Stomach (tissue), 8 donors: ENCODE measurements at regions not wholly inside any gene's neighbourhood (a gene's known extent, or its start where the extent isn't known, plus 50 kb on each side); places are given as distances from the start of the nearest gene placed in this dataset.

ENCODE experiments used
- DNase-seq, 2 donors: peaks; one replicate each; pipeline versions ENCODE4 v3.0.0 to v3.0.0-alpha.2; 2013 to 2019
- H3K27ac ChIP-seq, 5 donors: fragments of 200-600 bp in 4 of 5; sonication (generic) in 4 of 5; one replicate each; pipeline ENCODE4 v1.5.1; 2013 to 2019; ENCODE audit warnings: mild to moderate bottlenecking in 1 of 5, moderate library complexity in 1 of 5
- H3K27me3 ChIP-seq, 3 donors: fragments of 200-600 bp; sonication (generic); one replicate each; pipeline ENCODE4 v1.5.1; 2017 to 2019; ENCODE audit warnings: mixed run types in 1 of 3
- H3K36me3 ChIP-seq, 4 donors: fragments of 200-600 bp; sonication (generic); 1 replicate in 3 of 4; 2 replicates in 1 of 4; pipeline ENCODE4 v1.5.1; 2016 to 2019
- H3K4me1 ChIP-seq, 4 donors: fragments of 200-600 bp; sonication (generic); one replicate each; pipeline ENCODE4 v1.5.1; 2016 to 2019
- H3K4me3 ChIP-seq, 4 donors: fragments of 200-600 bp; sonication (generic) in 3 of 4; one replicate each; pipeline ENCODE4 v1.5.1; 2016 to 2019; ENCODE audit warnings: mild to moderate bottlenecking in 1 of 4
- H3K9me3 ChIP-seq, 4 donors: fragments of 200-600 bp; sonication (generic); one replicate each; pipeline ENCODE4 v1.5.1; 2016 to 2019
- EP300 ChIP-seq: sonication (generic); formaldehyde crosslinking; IDR thresholded peaks from one replicate; pipeline ENCODE4 v1.6.1; 2017; ENCODE audit warnings: antibody characterized with exemption
- POLR2A ChIP-seq, 4 donors: fragments of 450-650 bp; IDR thresholded peaks; one replicate each; pipeline ENCODE4 v1.6.1; 2016; ENCODE audit warnings: antibody characterized with exemption in 4 of 4, control low read depth in 2 of 4, mild to moderate bottlenecking in 1 of 4, moderate library complexity in 1 of 4
- POLR2AphosphoS5 ChIP-seq, 3 donors: sonication (generic); formaldehyde crosslinking; IDR thresholded peaks; one replicate each; pipeline ENCODE4 v1.6.1; 2016; ENCODE audit warnings: antibody characterized with exemption in 3 of 3
- WGBS, 5 donors: extraction: QIAGEN DNeasy Blood & Tissue Kit in 3 of 5; methylation state at CpG; one replicate each; pipeline versions ENCODE4 v1.1.5 to v1.1.7; 2013 to 2018; 5-methylcytosine and 5-hydroxymethylcytosine counted together
- intact Hi-C: fragments of 100-400 bp; cut with DNase I; formaldehyde crosslinking; loops from one replicate; pipeline ENCODE4 v1.15.1; 2023; ENCODE audit warnings: low total_unique reads
- TF ChIP-seq, protein P1 (sequence below), 7 experiments: fragments of 450-650 bp in 4 of 7; fragments of 200-600 bp in 3 of 7; sonication (generic) in 3 of 7; IDR thresholded peaks; one replicate each; pipeline ENCODE4 v1.5.1; 2016 to 2019; ENCODE audit warnings: antibody characterized with exemption in 7 of 7, control low read depth in 2 of 7, mild to moderate bottlenecking in 1 of 7
- donor health status: healthy with polysubstance abuse.
- donor health status: Bipolar disorder and iron deficiency.
- donor health status: healthy.

DNA sequence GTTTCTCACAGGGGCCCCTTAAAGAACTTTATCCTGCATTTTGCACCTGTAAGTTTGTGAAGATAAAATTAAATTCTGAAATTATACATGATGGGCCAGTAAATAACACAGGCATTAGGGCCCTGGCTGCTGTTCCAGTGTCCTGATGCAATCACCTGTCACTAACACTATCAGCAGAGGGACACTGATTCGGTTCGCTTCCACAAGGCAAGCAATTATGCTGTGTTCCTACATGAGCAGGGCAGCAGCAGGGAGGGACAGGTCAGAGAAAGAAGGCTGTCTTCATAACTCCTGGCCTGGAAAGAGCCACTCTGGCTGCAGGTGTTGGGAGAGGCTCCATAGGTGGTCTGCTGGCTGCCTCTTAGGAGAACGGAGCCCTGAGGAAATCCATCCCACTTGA lies 487.3 kb downstream of the MID1IP1 start:
- 70 to 98% (median 93%) methylated on average over 2 to 3 of the region's 3 CpGs for WGBS, 5 donors
- TF ChIP-seq, protein P1, sequence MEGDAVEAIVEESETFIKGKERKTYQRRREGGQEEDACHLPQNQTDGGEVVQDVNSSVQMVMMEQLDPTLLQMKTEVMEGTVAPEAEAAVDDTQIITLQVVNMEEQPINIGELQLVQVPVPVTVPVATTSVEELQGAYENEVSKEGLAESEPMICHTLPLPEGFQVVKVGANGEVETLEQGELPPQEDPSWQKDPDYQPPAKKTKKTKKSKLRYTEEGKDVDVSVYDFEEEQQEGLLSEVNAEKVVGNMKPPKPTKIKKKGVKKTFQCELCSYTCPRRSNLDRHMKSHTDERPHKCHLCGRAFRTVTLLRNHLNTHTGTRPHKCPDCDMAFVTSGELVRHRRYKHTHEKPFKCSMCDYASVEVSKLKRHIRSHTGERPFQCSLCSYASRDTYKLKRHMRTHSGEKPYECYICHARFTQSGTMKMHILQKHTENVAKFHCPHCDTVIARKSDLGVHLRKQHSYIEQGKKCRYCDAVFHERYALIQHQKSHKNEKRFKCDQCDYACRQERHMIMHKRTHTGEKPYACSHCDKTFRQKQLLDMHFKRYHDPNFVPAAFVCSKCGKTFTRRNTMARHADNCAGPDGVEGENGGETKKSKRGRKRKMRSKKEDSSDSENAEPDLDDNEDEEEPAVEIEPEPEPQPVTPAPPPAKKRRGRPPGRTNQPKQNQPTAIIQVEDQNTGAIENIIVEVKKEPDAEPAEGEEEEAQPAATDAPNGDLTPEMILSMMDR (IDR thresholded peaks at IDR 0.05) = no peak
- TF ChIP-seq POLR2A (IDR thresholded peaks at IDR 0.05) = no peak
- no peak for TF ChIP-seq EP300
- TF ChIP-seq POLR2AphosphoS5 (IDR thresholded peaks at IDR 0.05) = no peak
- Histone ChIP-seq H3K4me3 (no peak overlapping the region), H3K36me3 (no peaks in the 10 kb centered on the region), H3K4me1 (no peaks in the 10 kb centered on the region), H3K9me3 (peaks cover 0 to 12% (median 3%) of the 10 kb centered on the region in 4 donors), H3K27ac (no peak overlapping the region), H3K27me3 (no peaks in the 10 kb centered on the region)
- DNase-seq = no peak
- intact Hi-C loops = no loop called here

DNA sequence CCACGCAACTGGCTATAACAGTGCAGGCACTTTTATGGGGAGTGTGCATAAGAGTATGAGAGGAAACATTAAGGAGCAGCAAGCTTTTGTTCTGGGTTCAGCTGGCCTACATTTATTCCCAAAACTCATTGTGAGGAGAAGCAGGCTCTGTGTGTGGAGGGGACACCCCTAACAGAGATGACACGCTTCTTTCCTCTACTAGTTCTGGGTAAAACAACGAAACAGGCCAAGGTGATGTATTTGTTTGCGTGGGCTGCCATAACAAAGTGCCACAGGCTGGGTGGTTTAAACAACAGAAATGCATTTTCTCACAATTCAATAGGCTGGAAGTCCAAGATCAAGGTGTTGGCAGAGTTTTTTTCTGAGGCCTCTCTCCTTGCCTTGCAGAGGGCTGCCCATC lies 488.6 kb downstream of the MID1IP1 start:
- Histone ChIP-seq H3K9me3 (no peaks in the 10 kb centered on the region), H3K4me3 (no peak overlapping the region), H3K4me1 (no peaks in the 10 kb centered on the region), H3K36me3 (no peaks in the 10 kb centered on the region), H3K27ac (no peak overlapping the region), H3K27me3 (no peaks in the 10 kb centered on the region)
- DNase-seq = no peak
- WGBS, 5 donors = 71 to 98% (median 88%) methylated on average over 4 of the region's 4 CpGs
- TF ChIP-seq POLR2A (IDR thresholded peaks at IDR 0.05) = no peak
- TF ChIP-seq EP300 = no peak
- TF ChIP-seq, protein P1 (IDR thresholded peaks at IDR 0.05) = no peak
- no peak for TF ChIP-seq POLR2AphosphoS5 (IDR thresholded peaks at IDR 0.05)
- intact Hi-C loops = no loop called here

DNA sequence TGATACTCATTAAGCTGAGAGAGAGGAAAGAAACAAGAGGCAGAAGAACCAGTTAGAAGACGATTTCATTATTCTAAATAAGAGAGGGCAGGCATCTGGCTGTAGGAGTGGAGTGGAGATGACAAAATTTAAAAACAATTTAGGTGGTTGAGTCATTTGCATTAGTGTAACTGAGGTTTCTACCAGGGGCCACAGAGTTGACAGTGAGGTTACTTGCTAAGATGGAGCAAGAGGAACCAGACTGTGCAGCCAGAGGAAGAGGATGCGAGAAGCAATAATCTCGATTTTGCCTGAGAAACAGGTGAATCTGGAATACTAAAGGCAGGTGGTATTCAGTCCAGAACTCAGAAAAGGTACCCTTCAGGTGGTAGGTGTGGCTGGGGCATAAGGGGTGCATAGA lies 491.9 kb downstream of the MID1IP1 start:
- H3K27ac ChIP-seq = no peak overlapping the region
- TF ChIP-seq POLR2AphosphoS5 (IDR thresholded peaks at IDR 0.05) (no peak), EP300 (no peak), POLR2A (IDR thresholded peaks at IDR 0.05) (no peak)
- TF ChIP-seq, protein P1 (IDR thresholded peaks at IDR 0.05) = no peak
- H3K9me3 ChIP-seq = peaks cover 0 to 16% (median 6%) of the 10 kb centered on the region in 4 donors
- intact Hi-C loops = no loop called here
- no peak for DNase-seq
- no peaks in the 10 kb centered on the region for H3K27me3 ChIP-seq
- H3K4me1 ChIP-seq = no peaks in the 10 kb centered on the region
- no peaks in the 10 kb centered on the region for H3K36me3 ChIP-seq
- 72 to 96% (median 85%) methylated on average over 3 of the region's 3 CpGs for WGBS, 5 donors
- H3K4me3 ChIP-seq = no peak overlapping the region

DNA sequence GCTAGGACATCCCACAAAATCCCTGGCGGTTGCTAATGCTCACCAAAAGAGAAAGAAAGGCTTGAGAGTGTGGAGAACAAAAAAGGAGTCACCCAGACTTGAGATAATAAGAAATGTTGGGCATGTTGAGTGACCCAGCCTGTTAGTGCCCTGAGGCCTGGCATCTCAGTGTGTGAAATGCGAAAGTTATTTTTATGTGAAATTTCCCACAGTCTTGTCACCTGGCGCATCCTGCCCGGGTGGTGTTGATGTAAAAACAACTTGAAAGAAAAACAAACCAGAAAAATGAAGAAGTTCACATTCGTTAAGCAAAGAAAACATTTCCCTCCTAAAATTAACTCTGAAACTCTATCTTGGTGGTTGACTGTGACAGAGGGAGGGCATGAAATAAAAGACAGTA lies 495.2 kb downstream of the MID1IP1 start:
- H3K27me3 ChIP-seq = no peaks in the 10 kb centered on the region
- H3K4me1 ChIP-seq = no peaks in the 10 kb centered on the region
- 78 to 96% (median 86%) methylated on average over 5 of the region's 5 CpGs for WGBS, 5 donors
- TF ChIP-seq POLR2AphosphoS5 (IDR thresholded peaks at IDR 0.05) (no peak), EP300 (no peak), POLR2A (IDR thresholded peaks at IDR 0.05) (no peak)
- TF ChIP-seq, protein P1 (IDR thresholded peaks at IDR 0.05) = no peak
- H3K9me3 ChIP-seq = peaks cover 0 to 16% (median 8%) of the 10 kb centered on the region in 4 donors
- no peak overlapping the region for H3K27ac ChIP-seq
- no peak overlapping the region for H3K4me3 ChIP-seq
- no peaks in the 10 kb centered on the region for H3K36me3 ChIP-seq
- no peak for DNase-seq
- intact Hi-C loops = no loop called here
